HPDE6-E6E7 (cell line): ENCODE measurements at regions not wholly inside any gene's neighbourhood (a gene's known extent, or its start where the extent isn't known, plus 50 kb on each side); places are given as distances from the start of the nearest gene placed in this dataset.

ENCODE experiments used
- DNase-seq: peaks from one replicate; pipeline ENCODE4 v3.0.0; 2011; ENCODE audit warnings: missing footprints; ENCODE audit errors: extremely low spot score

- no peak for DNase-seq
Observed at GRCh38 chr2:237270520-237270919, 143.4 kb downstream of the COL6A3 start.

- DNase-seq, result no peak
Observed at GRCh38 chr2:237271698-237272652, 142.0 kb downstream of the COL6A3 start.
